Right atrium auricular region (tissue), 2 donors: ENCODE measurements at regions not wholly inside any gene's neighbourhood (a gene's known extent, or its start where the extent isn't known, plus 50 kb on each side); places are given as distances from the start of the nearest gene placed in this dataset.

ENCODE experiments used
- DNase-seq: peaks from one replicate; pipeline ENCODE4 v3.0.0-alpha.2; 2019; ENCODE audit warnings: low spot score
- H3K27ac ChIP-seq, 2 donors: fragments of 200-600 bp; sonication (generic); 1 replicate in 1 of 2; 2 replicates in 1 of 2; pipeline ENCODE4 v1.5.1; 2016 to 2019
- H3K27me3 ChIP-seq, 2 donors: fragments of 200-600 bp; sonication (generic); one replicate each; pipeline versions ENCODE4 v1.5.1 to v1.6.0; 2017 to 2019
- H3K36me3 ChIP-seq: fragments of 200-600 bp; sonication (generic); one replicate; pipeline ENCODE4 v1.5.1; 2016
- H3K4me1 ChIP-seq, 2 donors: fragments of 200-600 bp; sonication (generic); one replicate each; pipeline versions ENCODE4 v1.5.1 to v1.6.0; 2017 to 2019
- H3K4me3 ChIP-seq, 2 donors: fragments of 200-600 bp; sonication (generic); 1 replicate in 1 of 2; 2 replicates in 1 of 2; pipeline ENCODE4 v1.5.1; 2017 to 2019; ENCODE audit warnings: mild to moderate bottlenecking in 1 of 2, moderate library complexity in 1 of 2
- H3K9me3 ChIP-seq, 2 donors: fragments of 200-600 bp; sonication (generic); one replicate each; pipeline ENCODE4 v1.5.1; 2019
- CTCF ChIP-seq, 2 donors: fragments of 200-600 bp; sonication (generic); IDR thresholded peaks; one replicate each; pipeline ENCODE4 v1.5.1; 2019; ENCODE audit warnings: antibody characterized with exemption in 2 of 2

DNA sequence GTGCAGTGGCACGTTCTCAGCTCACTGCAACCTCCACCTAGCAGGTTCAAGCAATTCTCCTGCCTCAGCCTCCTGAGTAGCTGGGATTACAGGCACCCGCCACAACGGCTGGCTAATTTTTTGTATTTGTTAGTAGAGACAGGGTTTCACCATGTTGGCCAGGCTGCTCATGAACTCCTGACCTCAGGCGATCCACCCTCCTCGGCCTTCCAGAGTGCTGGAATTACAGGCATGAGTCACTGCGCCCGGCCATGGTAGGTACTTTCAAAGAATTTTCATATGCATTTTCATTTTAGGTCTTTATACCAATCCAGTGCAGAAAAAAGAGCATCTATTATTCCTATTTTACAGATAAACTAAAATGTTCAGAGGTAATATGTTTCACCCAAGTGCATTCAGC lies 411.3 kb upstream of the USP15 start:
- Histone ChIP-seq H3K9me3 (no peaks in the 10 kb centered on the region), H3K4me3 (no peak overlapping the region), H3K27ac (no peak overlapping the region), H3K36me3 (no peaks in the 10 kb centered on the region), H3K27me3 (no peaks in the 10 kb centered on the region), H3K4me1 (no peaks in the 10 kb centered on the region)
- DNase-seq = no peak
- no peak for TF ChIP-seq CTCF (IDR thresholded peaks at IDR 0.05)

GRCh38 chr12:61853945-61854344 lies 406.3 kb upstream of the USP15 start:
- no peak for DNase-seq
- Histone ChIP-seq H3K4me1 (no peaks in the 10 kb centered on the region), H3K36me3 (no peaks in the 10 kb centered on the region), H3K27me3 (no peaks in the 10 kb centered on the region), H3K4me3 (no peak overlapping the region), H3K27ac (no peak overlapping the region), H3K9me3 (peaks cover 0 to 8% of the 10 kb centered on the region in 2 donors)
- TF ChIP-seq CTCF (IDR thresholded peaks at IDR 0.05) = no peak

DNA sequence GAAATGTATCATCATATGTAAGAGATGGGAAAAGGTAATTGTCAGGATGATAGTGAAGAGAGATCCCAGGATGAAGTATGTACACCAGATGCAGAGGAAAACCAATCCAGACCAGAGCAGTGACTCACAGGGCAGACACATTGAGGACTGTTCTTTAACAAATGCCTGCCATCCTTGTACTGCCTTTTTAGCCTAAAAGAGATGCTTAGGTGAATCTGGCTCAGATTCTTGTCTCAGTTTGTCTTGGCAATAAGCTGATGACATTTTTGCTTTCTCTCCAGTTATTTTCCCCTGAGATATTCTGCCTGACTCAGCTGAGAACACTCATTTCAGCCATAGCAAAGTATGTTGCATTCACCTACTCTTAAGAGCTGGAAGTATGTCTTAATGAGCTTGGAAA lies 405.3 kb upstream of the USP15 start:
- Histone ChIP-seq H3K27me3 (no peaks in the 10 kb centered on the region), H3K4me1 (no peaks in the 10 kb centered on the region), H3K9me3 (peaks cover 0 to 8% of the 10 kb centered on the region in 2 donors), H3K27ac (no peak overlapping the region), H3K36me3 (no peaks in the 10 kb centered on the region), H3K4me3 (no peak overlapping the region)
- TF ChIP-seq CTCF (IDR thresholded peaks at IDR 0.05) = no peak
- no peak for DNase-seq

- H3K27ac ChIP-seq = no peak overlapping the region
- no peaks in the 10 kb centered on the region for H3K27me3 ChIP-seq
- TF ChIP-seq CTCF (IDR thresholded peaks at IDR 0.05) = no peak
- no peaks in the 10 kb centered on the region for H3K36me3 ChIP-seq
- no peaks in the 10 kb centered on the region for H3K4me1 ChIP-seq
- H3K9me3 ChIP-seq = peaks cover 0 to 8% of the 10 kb centered on the region in 2 donors
- no peak overlapping the region for H3K4me3 ChIP-seq
- no peak for DNase-seq
These were observed 402.2 kb upstream of the USP15 start for GRCh38 chr12:61857968-61858367.

DNA sequence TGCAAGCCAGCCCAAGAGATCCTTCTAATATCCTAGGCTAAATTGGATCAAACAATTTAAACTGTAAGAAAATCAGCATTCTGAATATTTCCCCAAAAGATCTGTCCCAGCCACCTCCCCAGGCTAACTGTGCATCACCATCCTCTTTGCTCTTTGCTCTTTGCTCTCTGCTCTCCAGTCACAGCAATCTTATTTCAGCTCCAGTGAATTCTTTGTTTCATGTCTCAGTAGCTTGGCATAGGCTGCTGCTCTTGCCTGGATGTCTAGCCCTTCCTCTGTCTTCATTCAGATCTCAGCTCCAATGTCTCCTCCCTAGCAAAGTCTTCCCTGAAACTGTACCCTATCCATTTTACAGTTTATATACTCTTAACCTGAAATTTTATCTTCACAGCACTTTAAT lies 399.8 kb upstream of the USP15 start:
- Histone ChIP-seq H3K36me3 (no peaks in the 10 kb centered on the region), H3K27ac (no peak overlapping the region), H3K27me3 (no peaks in the 10 kb centered on the region), H3K9me3 (no peaks in the 10 kb centered on the region), H3K4me1 (no peaks in the 10 kb centered on the region), H3K4me3 (no peak overlapping the region)
- TF ChIP-seq CTCF (IDR thresholded peaks at IDR 0.05) = no peak
- no peak for DNase-seq

- Histone ChIP-seq H3K27me3 (no peaks in the 10 kb centered on the region), H3K4me1 (no peaks in the 10 kb centered on the region), H3K36me3 (no peaks in the 10 kb centered on the region), H3K9me3 (no peaks in the 10 kb centered on the region), H3K27ac (no peak overlapping the region), H3K4me3 (no peak overlapping the region)
- DNase-seq = no peak
- TF ChIP-seq CTCF (IDR thresholded peaks at IDR 0.05) = no peak
These were observed 397.2 kb upstream of the USP15 start for GRCh38 chr12:61862986-61863385.
